ENCODE measurements at regions not wholly inside any gene's neighbourhood (a gene's known extent, or its start where the extent isn't known, plus 50 kb on each side); places are given as distances from the start of the nearest gene placed in this dataset.

- TF ChIP-seq CTCF (IDR thresholded peaks at IDR 0.05) (no peak), POLR2AphosphoS5 (IDR thresholded peaks at IDR 0.05; ENCODE audit: insufficient read depth in 1 of 2, low read depth in 1 of 2) (no peak), POLR2A (IDR thresholded peaks at IDR 0.05) (no peak)
Observed at GRCh38 chr16:8417145-8417544, 173.2 kb downstream of the TMEM114 start.

All from vagina (tissue), 2 donors.